GM18907 (cell line): ENCODE measurements at regions not wholly inside any gene's neighbourhood (a gene's known extent, or its start where the extent isn't known, plus 50 kb on each side); places are given as distances from the start of the nearest gene placed in this dataset.
"Not testable (repeated sequence)": the region's sequence is repeated elsewhere in the genome, so short reads cannot be mapped to it uniquely, and the experiment has no call there.

Experiments used
- ATAC-seq: cut with Tn5 transposase; IDR thresholded peaks from one replicate; pipeline ENCODE4 v1.9.1; 2021; ENCODE audit warnings: mild to moderate bottlenecking, moderate library complexity; ENCODE audit not compliant: unreplicated experiment

- no peak for ATAC-seq
Observed at GRCh38 chr11:112310848-112311247, 50.2 kb upstream of the PLET1 start.

DNA sequence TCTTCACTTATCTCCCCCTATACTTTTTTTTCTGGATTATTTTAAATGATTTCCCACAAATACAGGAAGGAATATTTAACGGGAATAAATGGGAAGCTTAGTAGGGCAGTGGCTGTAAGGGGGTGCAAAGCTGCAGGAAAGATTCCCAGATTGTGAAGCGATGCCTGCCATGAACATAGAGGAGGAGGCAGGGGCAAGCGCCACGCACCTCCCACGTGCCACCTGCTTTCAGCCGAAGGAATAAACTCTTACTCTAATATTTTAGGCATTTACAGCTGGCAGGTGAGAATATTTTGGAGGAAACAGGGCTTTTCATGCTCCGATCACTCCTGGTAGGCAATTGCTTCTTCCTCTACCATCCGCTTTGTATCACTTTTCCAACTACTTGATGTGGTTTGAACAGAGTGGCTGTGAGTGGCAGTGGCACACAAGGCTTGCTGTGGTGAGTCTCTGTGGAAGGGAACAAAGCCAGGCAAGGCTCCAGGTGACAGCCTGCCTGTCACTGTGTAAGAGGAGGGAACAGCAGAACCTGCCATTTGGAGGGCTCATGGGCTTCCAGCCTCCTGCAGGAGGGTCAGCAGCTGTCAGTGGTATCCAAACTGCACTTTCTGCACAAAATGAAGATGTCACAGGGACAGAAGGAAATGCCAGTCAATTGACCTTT lies 54.5 kb upstream of the PLET1 start:
- no peak for ATAC-seq

DNA sequence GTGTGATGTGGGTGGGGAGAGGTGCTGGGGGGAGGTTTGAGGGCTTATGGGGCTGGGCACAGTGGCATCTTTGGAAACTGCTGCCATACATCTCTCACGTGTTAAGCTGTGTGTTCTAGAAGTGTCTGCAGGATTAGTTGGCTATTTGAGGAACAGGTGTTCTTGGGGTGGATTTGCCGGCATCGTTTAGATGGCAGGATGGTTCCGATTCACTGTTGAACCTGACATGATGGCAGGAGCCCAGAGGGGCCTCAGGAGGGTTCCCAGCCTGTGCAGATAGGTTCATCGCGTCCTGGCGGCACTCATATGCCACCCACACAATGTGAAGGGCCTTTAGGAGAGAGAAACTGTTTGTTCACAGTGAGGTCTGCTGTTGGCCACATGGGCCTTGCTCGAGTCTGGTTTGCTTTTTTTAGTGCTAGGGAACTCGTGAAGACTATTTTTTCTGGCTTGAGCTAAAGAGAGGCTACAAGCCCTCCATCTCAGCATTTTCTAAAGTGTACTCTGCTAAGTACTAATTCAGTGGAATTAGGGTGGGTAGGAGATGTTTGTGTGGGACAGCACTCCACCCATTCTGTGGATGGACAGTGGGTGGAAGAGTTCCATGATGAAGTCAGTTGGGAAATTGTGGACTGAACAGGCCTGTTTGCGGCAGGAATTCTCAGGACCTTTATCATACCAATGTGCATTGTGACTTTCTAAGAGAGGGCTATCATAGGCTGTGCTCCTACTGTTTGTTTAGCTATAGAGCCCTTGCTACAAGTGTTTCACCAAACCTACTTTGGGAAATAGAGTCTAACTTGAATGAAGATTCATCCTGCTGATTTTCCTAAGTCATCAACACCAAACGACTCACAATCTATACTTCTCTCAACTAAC lies 55.4 kb upstream of the PLET1 start:
- no peak for ATAC-seq

- ATAC-seq, result no peak
Observed at GRCh38 chr11:112316971-112317370, 56.3 kb upstream of the PLET1 start.

- no peak for ATAC-seq
Observed at GRCh38 chr11:112318184-112318591, 57.5 kb upstream of the PLET1 start.

GRCh38 chr11:112318661-112319060 lies 58.0 kb upstream of the PLET1 start:
- no peak for ATAC-seq

- ATAC-seq, result no peak
Observed at GRCh38 chr11:112320668-112321067, 60.0 kb upstream of the PLET1 start.

DNA sequence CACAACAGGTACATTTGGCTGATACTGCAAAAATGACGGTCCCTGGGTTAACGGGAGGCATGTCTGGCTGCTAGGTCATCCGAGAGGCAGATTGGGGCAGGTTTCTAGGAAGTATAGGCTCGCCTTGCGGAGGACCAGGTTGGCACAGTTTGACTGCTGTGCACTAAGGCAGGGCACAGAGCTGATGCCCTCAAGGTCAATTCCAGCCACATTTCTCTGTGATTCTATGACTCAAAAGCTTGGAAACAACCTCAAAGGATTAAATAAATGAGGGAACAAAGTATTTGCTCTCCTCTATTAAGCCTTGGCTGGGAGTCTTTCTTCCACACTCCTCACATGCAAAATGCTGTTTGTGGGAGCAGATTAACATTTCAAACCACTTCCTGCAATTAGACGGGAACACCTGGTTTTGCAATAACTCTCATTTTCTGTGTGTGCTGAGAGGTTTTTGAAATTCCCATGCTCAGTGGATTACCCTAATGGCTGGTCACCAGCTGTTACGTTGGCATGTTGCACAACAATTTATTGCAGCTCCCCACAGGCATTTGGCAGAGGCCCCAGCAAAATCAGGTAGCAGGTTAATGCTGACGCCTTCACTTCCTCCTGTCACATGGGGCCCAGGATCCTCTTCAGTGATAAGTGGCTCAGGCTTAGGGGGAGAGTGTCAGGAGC lies 61.0 kb upstream of the PLET1 start:
- no peak for ATAC-seq

GRCh38 chr11:112322173-112322790 lies 61.6 kb upstream of the PLET1 start:
- no peak for ATAC-seq

GRCh38 chr11:112334381-112334780 lies 73.7 kb upstream of the PLET1 start:
- ATAC-seq, result no peak

DNA sequence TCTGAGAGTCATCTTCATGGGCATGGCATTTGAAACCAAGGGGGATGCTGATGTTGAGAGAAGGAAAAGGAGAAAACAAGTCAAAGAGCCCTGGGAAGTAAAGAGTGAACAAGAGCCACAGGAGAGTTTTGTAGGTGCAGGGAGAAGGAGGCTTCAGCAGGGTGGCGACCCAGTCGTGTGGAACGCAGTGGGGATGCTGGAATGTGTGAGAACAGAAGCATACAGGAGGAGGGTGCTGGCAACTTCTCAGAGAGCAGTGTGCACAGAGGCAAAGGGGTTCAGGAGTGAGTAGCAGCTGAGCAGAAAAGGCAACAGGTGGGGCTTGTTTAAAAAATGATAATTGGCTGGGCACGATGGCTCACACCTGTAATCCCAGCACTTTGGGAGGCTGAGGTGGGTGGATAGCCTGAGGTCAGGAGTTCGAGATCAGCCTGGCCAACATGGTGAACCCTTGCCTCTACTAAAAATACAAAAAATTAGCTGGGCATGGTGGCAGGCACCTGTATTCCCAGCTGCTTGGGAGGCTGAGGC lies 75.8 kb upstream of the PLET1 start:
- no peak for ATAC-seq

GRCh38 chr11:112339566-112339965 lies 78.9 kb upstream of the PLET1 start:
- ATAC-seq, result no peak

- no peak for ATAC-seq
Observed at GRCh38 chr11:112343368-112344039, 82.8 kb upstream of the PLET1 start.

GRCh38 chr11:112344040-112344413 lies 83.4 kb upstream of the PLET1 start:
- ATAC-seq, result no peak

GRCh38 chr11:112345166-112345565 lies 84.5 kb upstream of the PLET1 start:
- no peak for ATAC-seq

- no peak for ATAC-seq
Observed at GRCh38 chr11:112345706-112346105, 85.0 kb upstream of the PLET1 start.

DNA sequence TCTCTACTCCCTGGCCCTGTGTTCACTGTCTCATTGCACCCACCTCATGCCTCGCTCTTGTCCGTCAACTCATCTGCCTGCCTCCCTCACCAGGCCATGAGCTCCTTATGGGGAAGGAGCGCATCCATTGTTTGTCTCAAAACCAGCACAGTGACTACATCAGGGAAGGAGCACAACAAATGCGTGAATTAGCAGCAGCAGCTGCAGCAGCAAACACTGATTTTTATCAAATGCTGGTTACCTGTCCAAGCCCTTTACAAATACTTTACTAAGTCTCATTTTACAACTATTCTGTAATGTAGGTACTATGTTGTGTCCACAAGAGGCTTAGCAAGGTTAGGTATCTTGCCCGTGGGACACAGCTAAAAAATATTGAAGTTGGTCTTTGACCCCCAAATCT lies 85.9 kb upstream of the PLET1 start:
- ATAC-seq, result no peak

GRCh38 chr11:112348480-112349029 lies 87.9 kb upstream of the PLET1 start:
- ATAC-seq, result no peak

DNA sequence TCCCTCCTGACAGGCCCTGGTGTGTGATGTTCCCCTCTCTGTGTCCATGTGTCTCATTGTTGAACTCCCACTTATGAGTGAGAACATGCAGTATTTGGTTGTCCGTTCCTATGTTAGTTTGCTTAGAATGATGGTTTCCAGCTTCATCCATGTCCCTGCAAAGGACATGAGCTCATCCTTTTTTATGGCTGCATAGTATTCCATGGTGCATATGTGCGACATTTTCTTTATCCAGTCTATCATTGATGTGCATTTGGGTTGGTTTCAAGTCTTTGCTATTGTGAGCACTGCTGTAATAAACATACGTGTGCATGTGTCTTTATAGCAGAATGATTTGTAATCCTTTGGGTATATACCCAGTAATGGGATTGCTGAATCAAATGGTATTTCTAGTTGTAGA lies 90.8 kb upstream of the PLET1 start:
- not testable (repeated sequence) for ATAC-seq

- ATAC-seq, result no peak
Observed at GRCh38 chr11:112352907-112353306, 92.2 kb upstream of the PLET1 start.
